Colonic mucosa (tissue), 4 donors: ENCODE measurements at regions not wholly inside any gene's neighbourhood (a gene's known extent, or its start where the extent isn't known, plus 50 kb on each side); places are given as distances from the start of the nearest gene placed in this dataset.

Experiments
- DNase-seq: peaks from one replicate; pipeline ENCODE4 v3.0.0-alpha.2; 2020
- H3K27ac ChIP-seq: fragments of 200-600 bp; one replicate; pipeline ENCODE4 v1.8.0; 2021
- H3K27me3 ChIP-seq: fragments of 200-600 bp; one replicate; pipeline ENCODE4 v1.8.0; 2021
- H3K36me3 ChIP-seq: fragments of 200-600 bp; one replicate; pipeline ENCODE4 v1.8.0; 2021
- H3K4me1 ChIP-seq: fragments of 200-600 bp; one replicate; pipeline ENCODE4 v1.8.0; 2021; ENCODE audit warnings: mild to moderate bottlenecking
- H3K4me3 ChIP-seq: fragments of 200-600 bp; one replicate; pipeline ENCODE4 v1.8.0; 2021
- H3K9ac ChIP-seq, 2 donors: one replicate each; pipeline ENCODE4 v1.7.0; 2013; ENCODE audit warnings: control low read depth in 2 of 2, low read depth in 2 of 2, low read length in 2 of 2
- H3K9me3 ChIP-seq: fragments of 200-600 bp; one replicate; pipeline ENCODE4 v1.8.0; 2021
- CTCF ChIP-seq: fragments of 200-600 bp; IDR thresholded peaks from one replicate; pipeline ENCODE4 v1.8.0; 2022; ENCODE audit warnings: antibody characterized with exemption, mild to moderate bottlenecking
- intact Hi-C: fragments of 100-400 bp; cut with DNase I; formaldehyde crosslinking; loops from one replicate; pipeline ENCODE4 v1.14.1; 2022
- donor health status: healthy.
- donor health status: DM: no; HTN: no; CAD: no.
- donor health status: DM: no; HTN: no; CAD: no.

GRCh38 chr1:57982852-57983251 is 559.0 kb upstream of the DAB1 start:
- Histone ChIP-seq H3K27ac (no peak overlapping the region), H3K4me3 (no peak overlapping the region), H3K9me3 (no peaks in the 10 kb centered on the region), H3K36me3 (no peaks in the 10 kb centered on the region), H3K4me1 (no peaks in the 10 kb centered on the region), H3K9ac (no peak overlapping the region), H3K27me3 (no peaks in the 10 kb centered on the region)
- no peak for DNase-seq
- TF ChIP-seq CTCF, result no peak
- intact Hi-C loops, result no loop called here

- no peak overlapping the region for H3K27ac ChIP-seq
- H3K27me3 ChIP-seq, result no peaks in the 10 kb centered on the region
- H3K9ac ChIP-seq, result no peak overlapping the region
- H3K4me1 ChIP-seq, result no peaks in the 10 kb centered on the region
- no peak overlapping the region for H3K4me3 ChIP-seq
- no peaks in the 10 kb centered on the region for H3K36me3 ChIP-seq
- DNase-seq, result no peak
- intact Hi-C loops, result no loop called here
- no peaks in the 10 kb centered on the region for H3K9me3 ChIP-seq
- TF ChIP-seq CTCF, result no peak
These were observed 552.4 kb upstream of the DAB1 start for GRCh38 chr1:57976216-57976615.

GRCh38 chr1:57968321-57968720 is 544.5 kb upstream of the DAB1 start:
- TF ChIP-seq CTCF, result no peak
- DNase-seq, result no peak
- Histone ChIP-seq H3K27me3 (no peaks in the 10 kb centered on the region), H3K4me3 (no peak overlapping the region), H3K4me1 (no peaks in the 10 kb centered on the region), H3K27ac (no peak overlapping the region), H3K36me3 (no peaks in the 10 kb centered on the region), H3K9me3 (no peaks in the 10 kb centered on the region), H3K9ac (no peak overlapping the region)
- intact Hi-C loops, result no loop called here

GRCh38 chr1:57966751-57967406 is 543.0 kb upstream of the DAB1 start:
- Histone ChIP-seq H3K27ac (no peak overlapping the region), H3K36me3 (no peaks in the 10 kb centered on the region), H3K4me1 (no peaks in the 10 kb centered on the region), H3K9ac (no peak overlapping the region), H3K4me3 (no peak overlapping the region), H3K9me3 (no peaks in the 10 kb centered on the region), H3K27me3 (no peaks in the 10 kb centered on the region)
- intact Hi-C loops, result no loop called here
- no peak for TF ChIP-seq CTCF
- no peak for DNase-seq

- Histone ChIP-seq H3K9me3 (no peaks in the 10 kb centered on the region), H3K27me3 (no peaks in the 10 kb centered on the region), H3K4me1 (no peaks in the 10 kb centered on the region), H3K27ac (no peak overlapping the region), H3K36me3 (no peaks in the 10 kb centered on the region), H3K9ac (no peak overlapping the region), H3K4me3 (no peak overlapping the region)
- no peak for DNase-seq
- no peak for TF ChIP-seq CTCF
- intact Hi-C loops, result no loop called here
These were observed 542.5 kb upstream of the DAB1 start for GRCh38 chr1:57966340-57966739.
